Mesenchymal stem cell (in vitro differentiated cells and primary cell): ENCODE measurements at regions not wholly inside any gene's neighbourhood (a gene's known extent, or its start where the extent isn't known, plus 50 kb on each side); places are given as distances from the start of the nearest gene placed in this dataset.

Experiments
- DNase-seq: peaks from one replicate; pipeline ENCODE4 v3.0.0-alpha.2; 2013
- H2AFZ ChIP-seq: one replicate; pipeline ENCODE4 v1.6.1; 2013; ENCODE audit warnings: low read depth, mild to moderate bottlenecking, control low read depth, inconsistent platforms, low read length, moderate library complexity
- H2AK5ac ChIP-seq: 2 replicates; pipeline ENCODE4 v1.6.1; 2013; ENCODE audit warnings: low read length, moderate library complexity, mild to moderate bottlenecking, inconsistent platforms; ENCODE audit not compliant: severe bottlenecking
- H2BK120ac ChIP-seq: one replicate; pipeline ENCODE4 v1.6.1; 2013; ENCODE audit warnings: low read depth, mild to moderate bottlenecking, inconsistent platforms, low read length, moderate library complexity
- H2BK12ac ChIP-seq, 2 experiments: one replicate each; pipeline ENCODE4 v1.6.1; 2013; ENCODE audit warnings: inconsistent platforms in 2 of 2, low read length in 2 of 2, mild to moderate bottlenecking in 2 of 2, moderate library complexity in 2 of 2, control low read depth in 1 of 2
- H2BK15ac ChIP-seq: one replicate; pipeline ENCODE4 v1.6.1; 2013; ENCODE audit warnings: mild to moderate bottlenecking, low read depth, inconsistent platforms; ENCODE audit not compliant: poor library complexity, severe bottlenecking
- H2BK5ac ChIP-seq: 2 replicates; pipeline ENCODE4 v1.6.1; 2013; ENCODE audit warnings: low read depth, mild to moderate bottlenecking, low read length, control low read depth, inconsistent platforms; ENCODE audit not compliant: poor library complexity, severe bottlenecking
- H3K14ac ChIP-seq, 2 experiments: one replicate each; pipeline ENCODE4 v1.6.1; 2013; ENCODE audit warnings: inconsistent platforms in 2 of 2, low read length in 2 of 2, control low read depth in 1 of 2, mild to moderate bottlenecking in 1 of 2, moderate library complexity in 1 of 2
- H3K18ac ChIP-seq, 2 experiments: one replicate each; pipeline ENCODE4 v1.6.1; 2013; ENCODE audit warnings: inconsistent platforms in 2 of 2, low read length in 2 of 2, control low read depth in 1 of 2, low read depth in 1 of 2, mild to moderate bottlenecking in 1 of 2
- H3K23ac ChIP-seq, 2 experiments: one replicate each; pipeline ENCODE4 v1.6.1; 2013; ENCODE audit warnings: inconsistent platforms in 2 of 2, low read length in 2 of 2, mild to moderate bottlenecking in 2 of 2, moderate library complexity in 2 of 2, control low read depth in 1 of 2
- H3K27ac ChIP-seq: 2 replicates; pipeline ENCODE4 v1.5.1; 2013; ENCODE audit warnings: mild to moderate bottlenecking, moderate library complexity, low read length, control low read depth, inconsistent platforms; ENCODE audit not compliant: poor library complexity, severe bottlenecking
- H3K27me3 ChIP-seq, 2 experiments: 2 replicates each; pipeline versions ENCODE4 v1.6.1 to v1.7.0; 2013; ENCODE audit warnings: low read length in 2 of 2, mild to moderate bottlenecking in 2 of 2, moderate library complexity in 2 of 2, control low read depth in 1 of 2, inconsistent platforms in 1 of 2; ENCODE audit not compliant: control insufficient read depth in 1 of 2, insufficient read depth in 1 of 2
- H3K36me3 ChIP-seq, 2 experiments: 2 replicates each; pipeline versions ENCODE4 v1.6.1 to v1.7.0; 2013; ENCODE audit warnings: low read length in 2 of 2, control low read depth in 1 of 2, inconsistent platforms in 1 of 2, low read depth in 1 of 2, mild to moderate bottlenecking in 1 of 2; ENCODE audit not compliant: insufficient read depth in 2 of 2, control insufficient read depth in 1 of 2
- H3K4ac ChIP-seq, 2 experiments: one replicate each; pipeline ENCODE4 v1.6.1; 2013; ENCODE audit warnings: inconsistent platforms in 2 of 2, low read length in 2 of 2, mild to moderate bottlenecking in 2 of 2, moderate library complexity in 2 of 2, control low read depth in 1 of 2, low read depth in 1 of 2
- H3K4me1 ChIP-seq: 2 replicates; pipeline ENCODE4 v1.6.1; 2013; ENCODE audit warnings: low read depth, low read length, control low read depth; ENCODE audit not compliant: control insufficient read depth, insufficient read depth
- H3K4me2 ChIP-seq: 2 replicates; pipeline ENCODE4 v1.6.1; 2013; ENCODE audit warnings: low read length, mild to moderate bottlenecking, inconsistent platforms; ENCODE audit not compliant: poor library complexity, severe bottlenecking
- H3K4me3 ChIP-seq, 2 experiments: 2 replicates each; pipeline versions ENCODE4 v1.5.1 to v1.7.0; 2013; ENCODE audit warnings: low read length in 2 of 2, mild to moderate bottlenecking in 2 of 2, control low read depth in 1 of 2, low read depth in 1 of 2; ENCODE audit not compliant: insufficient read depth in 1 of 2
- H3K79me1 ChIP-seq: replicated peaks from 2 replicates; pipeline ENCODE4 v1.6.1; 2013; ENCODE audit warnings: mild to moderate bottlenecking, control low read depth, low read length, inconsistent platforms; ENCODE audit not compliant: poor library complexity, severe bottlenecking
- H3K9ac ChIP-seq: 2 replicates; pipeline ENCODE4 v1.7.0; 2013; ENCODE audit warnings: mild to moderate bottlenecking, low read length, moderate library complexity
- H3K9me3 ChIP-seq: 2 replicates; pipeline ENCODE4 v1.7.0; 2013; ENCODE audit warnings: mild to moderate bottlenecking, low read length; ENCODE audit not compliant: control insufficient read depth
- H4K8ac ChIP-seq: one replicate; pipeline ENCODE4 v1.6.1; 2013; ENCODE audit warnings: inconsistent platforms, mild to moderate bottlenecking, low read length, moderate library complexity
- H4K91ac ChIP-seq: one replicate; pipeline ENCODE4 v1.6.1; 2013; ENCODE audit warnings: mild to moderate bottlenecking, low read length, inconsistent platforms
- WGBS: methylation state at CpG from one replicate; pipeline ENCODE4 v1.1.7; 2013; ENCODE audit warnings: mixed read lengths; 5-methylcytosine and 5-hydroxymethylcytosine counted together

GRCh38 chr5:62689599-62690368 is 111.2 kb downstream of the LRRC70 start:
- no peaks in the 10 kb centered on the region for H3K4me1 ChIP-seq
- H3K4me2 ChIP-seq: no peak overlapping the region
- no peak overlapping the region for H3K23ac ChIP-seq
- no peak overlapping the region for H3K18ac ChIP-seq
- no peak overlapping the region for H3K9ac ChIP-seq
- no peak overlapping the region for H4K8ac ChIP-seq
- no peaks in the 10 kb centered on the region for H3K36me3 ChIP-seq
- H2BK120ac ChIP-seq: no peak overlapping the region
- DNase-seq: peak; percentile 1
- H3K14ac ChIP-seq: no peak overlapping the region
- H4K91ac ChIP-seq: no peak overlapping the region
- H3K9me3 ChIP-seq: peaks cover 12% of the 10 kb centered on the region
- no peak overlapping the region for H3K27ac ChIP-seq
- no peaks in the 10 kb centered on the region for H3K27me3 ChIP-seq
- H2BK15ac ChIP-seq: no peak overlapping the region
- H2AK5ac ChIP-seq: no peak overlapping the region
- no peak overlapping the region for H2BK12ac ChIP-seq
- no peak overlapping the region for H3K4me3 ChIP-seq
- no peak overlapping the region for H2AFZ ChIP-seq
- H2BK5ac ChIP-seq: no peak overlapping the region
- 82% methylated on average over 9 of the region's 9 CpGs for WGBS
- no peaks in the 10 kb centered on the region for H3K79me1 ChIP-seq
- H3K4ac ChIP-seq: no peak overlapping the region

GRCh38 chr5:62686692-62687091 is 108.1 kb downstream of the LRRC70 start:
- peaks cover 12% of the 10 kb centered on the region for H3K9me3 ChIP-seq
- no peak overlapping the region for H3K4me2 ChIP-seq
- H3K9ac ChIP-seq: no peak overlapping the region
- H3K23ac ChIP-seq: no peak overlapping the region
- no peak overlapping the region for H2BK12ac ChIP-seq
- no peak overlapping the region for H2BK15ac ChIP-seq
- H2AFZ ChIP-seq: no peak overlapping the region
- no peaks in the 10 kb centered on the region for H3K27me3 ChIP-seq
- no peak overlapping the region for H4K91ac ChIP-seq
- H3K27ac ChIP-seq: no peak overlapping the region
- no peak overlapping the region for H3K4me3 ChIP-seq
- WGBS: 79% methylated on average over 1 of the region's 1 CpG
- H4K8ac ChIP-seq: no peak overlapping the region
- no peaks in the 10 kb centered on the region for H3K36me3 ChIP-seq
- no peak overlapping the region for H2BK120ac ChIP-seq
- no peak overlapping the region for H3K4ac ChIP-seq
- no peak overlapping the region for H3K14ac ChIP-seq
- H3K79me1 ChIP-seq: no peaks in the 10 kb centered on the region
- DNase-seq: no peak
- H2AK5ac ChIP-seq: no peak overlapping the region
- no peak overlapping the region for H2BK5ac ChIP-seq
- no peak overlapping the region for H3K18ac ChIP-seq
- no peaks in the 10 kb centered on the region for H3K4me1 ChIP-seq

- no peaks in the 10 kb centered on the region for H3K36me3 ChIP-seq
- H3K4ac ChIP-seq: no peak overlapping the region
- H2BK12ac ChIP-seq: no peak overlapping the region
- H3K79me1 ChIP-seq: no peaks in the 10 kb centered on the region
- H3K14ac ChIP-seq: no peak overlapping the region
- H2BK120ac ChIP-seq: no peak overlapping the region
- no peak overlapping the region for H3K18ac ChIP-seq
- no peak overlapping the region for H4K8ac ChIP-seq
- no peak for DNase-seq
- no peak overlapping the region for H2BK5ac ChIP-seq
- no peak overlapping the region for H3K23ac ChIP-seq
- H2BK15ac ChIP-seq: no peak overlapping the region
- no peak overlapping the region for H3K4me3 ChIP-seq
- no peak overlapping the region for H2AK5ac ChIP-seq
- no peak overlapping the region for H3K27ac ChIP-seq
- H2AFZ ChIP-seq: no peak overlapping the region
- peaks cover 12% of the 10 kb centered on the region for H3K9me3 ChIP-seq
- H3K4me2 ChIP-seq: no peak overlapping the region
- no peak overlapping the region for H3K9ac ChIP-seq
- H3K27me3 ChIP-seq: no peaks in the 10 kb centered on the region
- H4K91ac ChIP-seq: no peak overlapping the region
- H3K4me1 ChIP-seq: no peaks in the 10 kb centered on the region
These were observed 106.6 kb downstream of the LRRC70 start for GRCh38 chr5:62685221-62685620.

- H3K23ac ChIP-seq: no peak overlapping the region
- H2BK120ac ChIP-seq: no peak overlapping the region
- H2AFZ ChIP-seq: no peak overlapping the region
- H3K4me2 ChIP-seq: no peak overlapping the region
- no peak overlapping the region for H3K9ac ChIP-seq
- WGBS: no CpG with 5 or more reads among the region's 1 CpG
- no peak overlapping the region for H2AK5ac ChIP-seq
- H3K79me1 ChIP-seq: no peaks in the 10 kb centered on the region
- H4K91ac ChIP-seq: peak overlapping the region; percentile 3
- no peak overlapping the region for H3K18ac ChIP-seq
- no peak overlapping the region for H2BK15ac ChIP-seq
- no peak overlapping the region for H3K14ac ChIP-seq
- peaks cover 17% of the 10 kb centered on the region for H3K9me3 ChIP-seq
- H3K36me3 ChIP-seq: no peaks in the 10 kb centered on the region
- H3K27me3 ChIP-seq: no peaks in the 10 kb centered on the region
- no peak for DNase-seq
- H2BK12ac ChIP-seq: no peak overlapping the region
- no peak overlapping the region for H3K4ac ChIP-seq
- H3K4me1 ChIP-seq: no peaks in the 10 kb centered on the region
- H2BK5ac ChIP-seq: no peak overlapping the region
- no peak overlapping the region for H3K4me3 ChIP-seq
- no peak overlapping the region for H4K8ac ChIP-seq
- no peak overlapping the region for H3K27ac ChIP-seq
These were observed 105.7 kb downstream of the LRRC70 start for GRCh38 chr5:62684310-62684709.
